GM21423 (cell line): ENCODE measurements at regions not wholly inside any gene's neighbourhood (a gene's known extent, or its start where the extent isn't known, plus 50 kb on each side); places are given as distances from the start of the nearest gene placed in this dataset.

Experiments
- ATAC-seq: cut with Tn5 transposase; IDR thresholded peaks from one replicate; pipeline ENCODE4 v1.9.1; 2021; ENCODE audit warnings: mild to moderate bottlenecking, moderate library complexity; ENCODE audit not compliant: unreplicated experiment

- ATAC-seq: no peak
These were observed 88.1 kb upstream of the SPRED1 start for GRCh38 chr15:38164507-38164906.

- no peak for ATAC-seq
These were observed 84.1 kb upstream of the SPRED1 start for GRCh38 chr15:38168467-38169070.

GRCh38 chr15:38171973-38172372 lies 80.7 kb upstream of the SPRED1 start:
- no peak for ATAC-seq

DNA sequence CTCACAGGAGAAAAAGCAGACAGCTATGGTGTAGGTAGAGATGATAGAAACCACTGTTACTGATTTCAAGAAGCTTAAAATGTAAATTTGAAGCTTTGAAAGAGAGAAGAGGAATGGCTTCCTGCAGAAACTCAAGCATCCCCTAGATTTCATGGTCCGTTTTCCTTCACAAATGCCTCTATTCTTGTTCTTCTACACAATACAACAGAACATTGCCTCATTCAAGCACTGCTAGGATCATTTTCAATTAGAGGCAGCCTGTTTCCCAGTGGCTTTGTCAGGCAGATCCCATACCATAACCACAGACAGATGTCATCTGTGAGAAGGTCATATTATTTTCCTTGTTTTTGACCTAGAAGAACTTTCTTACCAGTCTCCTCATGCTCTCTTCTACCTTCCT lies 77.9 kb upstream of the SPRED1 start:
- ATAC-seq: no peak

- ATAC-seq: peak; percentile 85
These were observed 76.5 kb upstream of the SPRED1 start for GRCh38 chr15:38176155-38176554.

DNA sequence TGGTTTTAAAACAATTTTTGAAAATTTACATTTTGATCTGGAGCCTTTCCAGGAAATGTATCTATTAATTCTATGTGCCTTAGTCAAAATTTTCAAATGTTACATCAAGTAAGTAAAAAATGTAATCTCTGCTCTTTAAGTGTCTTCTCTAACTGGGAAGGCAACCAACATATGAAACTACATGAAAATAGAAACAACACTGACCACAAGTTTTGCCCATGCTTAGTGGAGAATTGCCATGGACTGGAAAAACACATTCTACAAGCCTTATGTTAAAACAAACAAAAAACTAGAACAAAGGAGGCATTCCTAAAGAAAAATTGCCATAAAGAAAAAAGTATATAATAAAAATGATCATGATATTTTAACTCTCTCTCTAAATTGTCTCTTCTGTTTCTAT lies 75.9 kb upstream of the SPRED1 start:
- no peak for ATAC-seq

GRCh38 chr15:38182900-38183299 lies 69.7 kb upstream of the SPRED1 start:
- no peak for ATAC-seq

DNA sequence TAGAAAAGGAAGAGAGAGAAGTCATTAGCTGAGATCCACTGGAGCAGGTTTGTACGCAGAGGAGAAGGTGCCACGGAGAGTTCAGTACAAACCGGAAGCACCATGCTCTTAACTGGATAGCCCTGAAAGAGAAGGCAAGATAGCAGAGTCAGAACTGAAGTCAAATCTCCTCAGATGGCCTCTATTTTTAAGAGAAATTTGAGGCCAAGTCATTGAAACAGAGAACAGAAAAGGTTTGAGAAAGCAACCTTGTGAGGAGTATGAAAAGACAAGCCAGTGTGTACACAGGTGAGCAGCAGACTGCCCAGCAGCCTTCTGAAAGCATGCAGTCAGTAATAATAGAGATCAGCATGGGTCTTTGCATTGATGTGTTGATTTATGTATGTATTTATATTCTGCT lies 66.1 kb upstream of the SPRED1 start:
- no peak for ATAC-seq

DNA sequence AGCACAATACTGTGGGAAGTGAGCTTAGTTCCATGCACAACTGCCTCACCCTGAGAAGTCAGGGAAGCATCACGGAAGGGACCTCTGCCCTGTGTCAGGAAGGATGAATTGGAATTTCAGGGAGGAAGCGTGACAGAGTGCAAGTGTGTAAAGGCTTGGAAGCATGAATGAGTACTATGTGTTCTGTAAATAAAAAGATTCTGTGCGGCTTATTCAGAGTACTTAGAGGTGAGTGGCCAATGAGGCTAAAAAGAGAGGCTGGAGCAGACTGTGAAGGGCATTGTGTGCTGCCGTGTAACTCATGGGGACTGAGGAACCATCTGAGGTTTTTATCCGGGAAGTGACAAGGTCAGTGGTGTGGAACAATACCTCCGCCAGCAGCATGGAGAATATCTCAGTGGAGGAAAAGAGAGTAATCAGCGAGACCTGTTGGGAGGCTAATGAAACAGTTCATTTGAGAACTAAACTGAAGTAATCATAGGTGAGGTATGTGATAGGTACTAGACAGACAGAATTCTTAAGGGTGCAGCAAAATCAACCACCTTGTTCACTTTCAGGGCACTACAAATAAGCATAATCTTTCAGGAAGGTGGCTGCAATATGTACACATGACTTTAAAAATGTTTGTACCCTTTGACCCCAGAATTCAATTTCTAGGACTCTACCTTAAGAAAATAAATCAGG lies 64.9 kb upstream of the SPRED1 start:
- ATAC-seq: no peak

DNA sequence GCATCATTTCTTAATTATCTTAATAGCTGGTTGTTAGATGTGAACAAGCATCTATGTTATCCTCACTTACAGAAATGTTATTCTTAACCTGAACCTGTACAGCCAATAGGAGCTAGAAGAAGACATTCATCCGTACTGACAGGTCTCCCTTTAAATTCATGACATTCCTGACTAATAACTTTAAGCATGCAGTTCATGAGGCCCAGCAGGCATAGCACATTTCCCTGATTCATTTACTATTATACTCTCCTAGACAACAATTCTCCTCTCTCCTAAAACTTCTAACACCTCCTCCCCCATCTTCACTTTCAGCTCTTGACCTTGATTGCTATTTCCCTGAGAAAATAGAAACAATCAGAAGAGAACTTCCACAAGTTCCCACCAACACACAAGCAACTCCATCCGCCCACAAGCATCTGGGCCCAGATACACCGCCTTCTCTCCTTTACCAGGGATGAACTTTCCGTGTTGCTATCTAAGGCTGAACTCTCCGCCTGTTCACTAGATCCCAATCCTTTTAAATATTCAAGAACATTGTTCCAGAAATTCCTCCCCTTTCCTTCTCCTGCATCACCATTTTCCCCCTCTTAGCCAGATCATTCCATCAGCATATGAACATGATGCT lies 62.9 kb upstream of the SPRED1 start:
- ATAC-seq: no peak

GRCh38 chr15:38190501-38190900 lies 62.1 kb upstream of the SPRED1 start:
- no peak for ATAC-seq

GRCh38 chr15:38192496-38192895 lies 60.1 kb upstream of the SPRED1 start:
- no peak for ATAC-seq

DNA sequence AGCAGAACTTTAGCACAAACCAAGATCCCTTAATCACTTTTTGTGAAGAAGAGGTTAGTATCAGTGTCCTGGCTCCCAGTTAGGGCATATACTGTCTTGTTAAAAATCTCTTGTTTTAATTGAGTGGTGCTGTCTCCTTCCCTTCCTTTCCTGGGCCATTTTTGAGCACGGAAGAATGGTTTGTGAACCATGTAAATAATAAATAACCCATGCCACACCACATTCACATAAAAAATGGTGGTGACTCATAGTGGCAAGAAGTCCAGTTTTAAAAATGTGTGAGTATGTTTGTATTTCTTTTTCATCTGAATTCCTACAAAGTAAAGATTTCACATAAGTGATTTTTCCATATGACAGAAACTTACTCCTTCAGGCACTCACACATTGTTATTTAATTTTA lies 59.1 kb upstream of the SPRED1 start:
- no peak for ATAC-seq

- ATAC-seq: no peak
These were observed 57.3 kb upstream of the SPRED1 start for GRCh38 chr15:38195191-38195901.

- no peak for ATAC-seq
These were observed 56.6 kb upstream of the SPRED1 start for GRCh38 chr15:38196076-38196475.

DNA sequence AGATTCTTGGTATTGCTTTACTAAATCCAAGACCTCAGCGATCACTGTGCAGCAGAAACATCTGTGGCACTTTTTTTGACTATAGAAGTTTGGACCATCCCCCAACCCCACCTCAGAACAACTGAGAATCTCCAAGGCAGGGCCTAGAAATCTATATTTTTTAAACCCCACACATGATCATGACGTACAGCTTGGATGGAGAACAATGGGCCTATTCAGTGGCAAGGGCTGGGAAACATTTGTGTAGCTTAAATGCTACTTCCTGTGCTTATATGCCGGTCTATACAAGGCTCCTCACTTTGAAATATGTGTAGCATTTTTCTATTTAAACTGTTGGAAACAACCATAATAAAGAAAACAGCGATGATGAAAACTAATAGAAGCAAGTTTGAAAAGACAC lies 55.1 kb upstream of the SPRED1 start:
- no peak for ATAC-seq

DNA sequence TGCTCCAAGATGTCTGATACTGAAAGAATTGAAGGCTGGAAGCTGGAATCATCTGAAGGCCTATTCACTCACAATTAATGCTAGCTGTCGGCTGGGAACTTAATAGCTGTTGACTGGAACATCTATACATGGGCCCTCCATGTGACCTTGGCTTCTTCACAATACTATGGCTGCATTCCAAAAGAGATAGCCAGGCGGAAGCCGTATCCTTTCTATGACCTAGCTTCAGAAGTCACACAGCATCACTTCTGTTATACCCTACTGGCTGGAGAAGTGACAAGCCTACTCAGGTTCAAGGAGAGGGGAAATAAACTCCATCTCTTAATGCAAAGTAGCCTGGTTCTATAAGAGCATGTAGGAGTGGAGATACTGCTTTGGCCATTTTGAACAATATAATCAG lies 50.9 kb upstream of the SPRED1 start:
- no peak for ATAC-seq

DNA sequence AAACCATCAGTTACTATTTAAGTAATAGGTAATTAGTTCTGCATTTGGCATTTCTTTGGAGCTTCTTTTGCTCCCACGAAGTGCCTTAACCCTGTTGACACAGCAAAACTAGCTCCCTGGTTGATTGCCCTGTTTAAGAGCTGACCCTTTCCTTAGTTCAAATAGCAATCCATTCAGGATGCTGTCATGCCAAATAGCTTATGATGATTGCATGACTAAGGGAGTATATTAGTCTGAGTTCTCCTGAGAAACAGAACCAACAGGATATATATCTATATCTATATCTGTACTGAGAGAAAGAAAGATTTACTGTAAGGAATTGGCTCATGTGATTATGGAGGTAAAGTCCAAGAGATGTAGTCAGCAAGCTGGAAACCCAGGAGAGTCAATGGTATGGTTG lies 50.3 kb upstream of the SPRED1 start:
- ATAC-seq: no peak
